DOHH2 (cell line): ENCODE measurements at regions not wholly inside any gene's neighbourhood (a gene's known extent, or its start where the extent isn't known, plus 50 kb on each side); places are given as distances from the start of the nearest gene placed in this dataset.

Experiments used
- H3F3A ChIP-seq: fragments of 200-600 bp; sonication (generic), shearing (Covaris generic); 2 replicates; pipeline ENCODE4 v1.6.0; 2016; ENCODE audit warnings: antibody characterized with exemption, mild to moderate bottlenecking; ENCODE audit not compliant: control insufficient read depth, insufficient read depth
- H3K27ac ChIP-seq: fragments of 200-600 bp; sonication (generic); 2 replicates; pipeline ENCODE4 v1.5.1; 2014; ENCODE audit warnings: low read depth, mild to moderate bottlenecking, low read length, moderate library complexity
- H3K27me3 ChIP-seq: fragments of 200-600 bp; sonication (generic); 2 replicates; pipeline ENCODE4 v1.6.1; 2014; ENCODE audit warnings: mild to moderate bottlenecking, low read length, mixed read lengths; ENCODE audit not compliant: control insufficient read depth
- H3K36me3 ChIP-seq: fragments of 200-600 bp; sonication (generic); 2 replicates; pipeline ENCODE4 v1.6.1; 2014; ENCODE audit warnings: mild to moderate bottlenecking, low read length, moderate library complexity, mixed read lengths; ENCODE audit not compliant: control insufficient read depth
- H3K4me1 ChIP-seq: fragments of 200-600 bp; sonication (generic); 2 replicates; pipeline ENCODE4 v1.6.1; 2014; ENCODE audit warnings: mild to moderate bottlenecking, low read length, mixed read lengths; ENCODE audit not compliant: control insufficient read depth
- H3K4me2 ChIP-seq: fragments of 200-600 bp; sonication (generic); 2 replicates; pipeline ENCODE4 v1.6.0; 2014; ENCODE audit warnings: mild to moderate bottlenecking, low read length, moderate library complexity
- H3K4me3 ChIP-seq: fragments of 200-600 bp; sonication (generic); 2 replicates; pipeline ENCODE4 v1.5.1; 2014; ENCODE audit warnings: mild to moderate bottlenecking, low read length, mixed read lengths
- H3K79me2 ChIP-seq: fragments of 200-600 bp; sonication (generic); 2 replicates; pipeline ENCODE4 v1.6.1; 2014; ENCODE audit warnings: mild to moderate bottlenecking, low read length, mixed read lengths; ENCODE audit not compliant: control insufficient read depth
- H3K9me2 ChIP-seq: fragments of 200-600 bp; sonication (generic); replicated peaks from 2 replicates; pipeline ENCODE4 v1.6.1; 2014; ENCODE audit warnings: mild to moderate bottlenecking, low read length, mixed read lengths; ENCODE audit not compliant: control insufficient read depth
- H3K9me3 ChIP-seq: fragments of 200-600 bp; sonication (generic); 2 replicates; pipeline ENCODE4 v1.6.1; 2014; ENCODE audit warnings: antibody characterized with exemption, low read length, mixed read lengths; ENCODE audit not compliant: control insufficient read depth, insufficient read depth
- H4K20me1 ChIP-seq: fragments of 200-600 bp; sonication (generic); 2 replicates; pipeline ENCODE4 v1.6.0; 2014; ENCODE audit warnings: low read depth, mild to moderate bottlenecking, antibody characterized with exemption, low read length, moderate library complexity; ENCODE audit not compliant: control insufficient read depth, insufficient read depth
- CTCF ChIP-seq: fragments of 200-600 bp; sonication (generic); IDR thresholded peaks from one replicate; pipeline ENCODE4 v1.5.1; 2014; ENCODE audit warnings: antibody characterized with exemption, mild to moderate bottlenecking, low read depth, low read length; ENCODE audit not compliant: poor library complexity, severe bottlenecking
- EZH2phosphoT487 ChIP-seq: fragments of 200-600 bp; sonication (generic); IDR thresholded peaks from 2 replicates; pipeline ENCODE4 v1.6.1; 2017; ENCODE audit warnings: borderline replicate concordance, mild to moderate bottlenecking, antibody characterized with exemption, low read length, moderate library complexity, mixed read lengths

GRCh38 chr6:106766201-106766600, 136.8 kb downstream of the QRSL1 start:
- H3K27me3 ChIP-seq = no peaks in the 10 kb centered on the region
- peaks cover 7% of the 10 kb centered on the region; the same call in 1 of the 2 replicates for H3K9me3 ChIP-seq
- no peaks in the 10 kb centered on the region for H3K36me3 ChIP-seq
- H3K4me1 ChIP-seq = peaks cover 19% of the 10 kb centered on the region
- H3K9me2 ChIP-seq = no peaks in the 10 kb centered on the region
- no peaks in the 10 kb centered on the region for H4K20me1 ChIP-seq
- no peaks in the 10 kb centered on the region for H3K79me2 ChIP-seq
- no peak overlapping the region for H3K4me2 ChIP-seq
- no peaks in the 10 kb centered on the region for H3F3A ChIP-seq
- no peak overlapping the region for H3K4me3 ChIP-seq
- TF ChIP-seq EZH2phosphoT487 = no peak
- TF ChIP-seq CTCF = no peak
- H3K27ac ChIP-seq = no peak overlapping the region

GRCh38 chr6:106765496-106765895, 136.1 kb downstream of the QRSL1 start:
- Histone ChIP-seq H3K9me3 (0 out of 2 replicates have a peak, but pooled peaks cover 4% of the 10 kb centered on the region), H3K9me2 (no peaks in the 10 kb centered on the region), H3F3A (no peaks in the 10 kb centered on the region), H3K4me1 (peaks cover 19% of the 10 kb centered on the region), H3K4me2 (peak overlapping the region; percentile 12), H3K79me2 (no peaks in the 10 kb centered on the region), H3K27ac (no peak overlapping the region), H3K27me3 (no peaks in the 10 kb centered on the region), H4K20me1 (no peaks in the 10 kb centered on the region), H3K36me3 (no peaks in the 10 kb centered on the region), H3K4me3 (peak overlapping the region; percentile 31; the same call in 1 of the 2 replicates)
- TF ChIP-seq EZH2phosphoT487 = no peak

DNA sequence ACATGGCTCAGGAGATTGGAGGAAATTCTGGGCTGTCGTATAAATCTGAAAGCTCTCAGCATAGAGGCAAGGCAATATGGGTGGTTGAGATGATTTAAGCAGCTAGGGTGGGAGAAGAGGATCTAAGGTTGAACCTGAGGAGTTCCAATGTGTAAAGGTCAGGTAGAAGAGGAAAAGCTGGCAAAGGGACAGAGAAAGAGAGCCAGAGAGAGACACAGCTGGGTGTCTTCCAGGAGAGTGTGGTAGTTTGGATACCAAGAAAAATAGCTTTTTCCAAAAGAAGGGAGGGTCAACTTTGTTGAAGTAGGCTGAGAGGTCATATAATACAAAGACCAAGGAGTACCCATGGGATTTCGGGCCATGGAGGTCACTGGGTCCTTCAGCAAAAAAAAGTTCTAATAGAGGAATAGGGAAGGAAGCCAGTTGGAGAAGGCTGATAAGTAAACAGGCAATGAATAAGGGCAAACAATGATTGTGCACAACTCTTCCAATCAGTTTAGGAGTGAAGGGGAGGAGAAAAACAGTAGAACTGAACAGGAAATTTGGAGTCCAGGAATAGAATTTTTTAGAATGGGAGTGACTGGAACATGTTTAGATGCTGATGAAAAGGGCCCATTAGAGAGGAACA, 135.1 kb downstream of the QRSL1 start:
- H3F3A ChIP-seq = no peaks in the 10 kb centered on the region
- H3K36me3 ChIP-seq = no peaks in the 10 kb centered on the region
- H3K27ac ChIP-seq = no peak overlapping the region
- no peak overlapping the region for H3K4me3 ChIP-seq
- no peaks in the 10 kb centered on the region for H3K79me2 ChIP-seq
- TF ChIP-seq CTCF (no peak), EZH2phosphoT487 (no peak)
- no peaks in the 10 kb centered on the region for H4K20me1 ChIP-seq
- H3K27me3 ChIP-seq = no peaks in the 10 kb centered on the region
- peak overlapping the region; percentile 12 for H3K4me2 ChIP-seq
- no peaks in the 10 kb centered on the region for H3K9me2 ChIP-seq
- H3K9me3 ChIP-seq = 0 out of 2 replicates have a peak, but pooled peaks cover 4% of the 10 kb centered on the region
- peaks cover 19% of the 10 kb centered on the region for H3K4me1 ChIP-seq

GRCh38 chr6:106763361-106763760, 134.0 kb downstream of the QRSL1 start:
- H3K9me2 ChIP-seq = no peaks in the 10 kb centered on the region
- H3K27me3 ChIP-seq = no peaks in the 10 kb centered on the region
- H3K4me2 ChIP-seq = no peak overlapping the region
- H4K20me1 ChIP-seq = no peaks in the 10 kb centered on the region
- 0 out of 2 replicates have a peak, but pooled peaks cover 4% of the 10 kb centered on the region for H3K9me3 ChIP-seq
- H3K4me3 ChIP-seq = no peak overlapping the region
- H3K79me2 ChIP-seq = no peaks in the 10 kb centered on the region
- H3K36me3 ChIP-seq = no peaks in the 10 kb centered on the region
- no peak for TF ChIP-seq CTCF
- TF ChIP-seq EZH2phosphoT487 = no peak
- peaks cover 19% of the 10 kb centered on the region for H3K4me1 ChIP-seq
- H3K27ac ChIP-seq = no peak overlapping the region
- H3F3A ChIP-seq = no peaks in the 10 kb centered on the region
